Activated CD4-positive, alpha-beta T cell treated with anti-CD3 and anti-CD28 coated beads, Interleukin-2, amount 10 ng/mL, durations not matched to agents 7 days and 5 days (primary cell): ENCODE measurements at regions not wholly inside any gene's neighbourhood (a gene's known extent, or its start where the extent isn't known, plus 50 kb on each side); places are given as distances from the start of the nearest gene placed in this dataset.

ENCODE experiments used
- CTCF ChIA-PET: fragments of 350-600 bp; sonication (Branson Sonifier 250); formaldehyde crosslinking; loops from one replicate; lab custom pipeline; 2021; ENCODE audit warnings: antibody characterized with exemption; lab: Charles Lee
- POLR2A ChIA-PET: fragments of 350-600 bp; sonication (Branson Sonifier 250); formaldehyde crosslinking; loops from one replicate; lab custom pipeline; 2021; ENCODE audit warnings: antibody characterized with exemption; lab: Charles Lee
- DNase-seq: peaks from one replicate; pipeline ENCODE4 v3.0.0-alpha.2; 2020
- H3K27ac Mint-ChIP-seq: one replicate; pipeline ENCODE4 v1.8.0; 2021; ENCODE audit warnings: mild to moderate bottlenecking, moderate library complexity, mixed read lengths
- H3K27me3 Mint-ChIP-seq: one replicate; pipeline ENCODE4 v1.8.0; 2021; ENCODE audit warnings: mixed read lengths
- H3K36me3 Mint-ChIP-seq: one replicate; pipeline ENCODE4 v1.8.0; 2021; ENCODE audit warnings: low read depth, mixed read lengths
- H3K4me1 Mint-ChIP-seq: one replicate; pipeline ENCODE4 v1.8.0; 2021; ENCODE audit warnings: mixed read lengths
- H3K4me3 Mint-ChIP-seq: one replicate; pipeline ENCODE4 v1.8.0; 2021; ENCODE audit warnings: mild to moderate bottlenecking, moderate library complexity, mixed read lengths
- H3K9me3 Mint-ChIP-seq: one replicate; pipeline ENCODE4 v1.8.0; 2021; ENCODE audit warnings: mixed read lengths

DNA sequence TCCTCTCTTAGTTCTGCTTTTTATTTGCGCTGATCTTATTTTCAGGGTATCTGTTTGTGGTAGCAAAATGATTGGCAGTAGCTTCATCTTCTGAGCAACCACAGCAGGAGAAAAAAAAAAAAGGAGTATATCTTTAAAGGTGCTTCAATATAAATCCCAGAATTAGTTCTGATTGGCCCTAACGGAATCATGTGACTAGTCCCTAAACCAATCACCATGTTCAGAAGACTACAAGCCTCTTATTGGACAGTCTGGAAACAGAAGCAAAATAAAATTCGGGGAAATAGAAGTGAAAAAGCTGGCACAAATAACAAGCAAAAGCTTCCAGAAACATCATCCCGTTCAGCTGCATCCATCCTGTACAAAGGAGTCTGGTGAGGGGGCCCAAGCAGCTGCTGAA, 49.9 kb upstream of the PTPRO start:
- Mint-ChIP-seq H3K27me3 (peaks cover 6% of the 10 kb centered on the region), H3K36me3 (no peaks in the 10 kb centered on the region), H3K4me1 (no peaks in the 10 kb centered on the region), H3K4me3 (no peak overlapping the region), H3K27ac (no peak overlapping the region), H3K9me3 (no peaks in the 10 kb centered on the region)
- ChIA-PET POLR2A (no interaction called here), CTCF (interaction anchor here (0.6 to 1.1 kb wide), 2 partner anchors 52 to 255 kb away, joined by 3 to 5 read pairs; no protein-coding TSS in a partner anchor)
- no peak for DNase-seq
